ENCODE measurements at regions not wholly inside any gene's neighbourhood (a gene's known extent, or its start where the extent isn't known, plus 50 kb on each side); places are given as distances from the start of the nearest gene placed in this dataset.

- TF ChIP-seq CTCF (conservative IDR thresholded peaks at IDR 0.05; ENCODE audit: low read length), result no peak
- TF ChIP-seq EZH2phosphoT487 (IDR thresholded peaks at IDR 0.05; ENCODE audit: borderline replicate concordance, low read depth, low read length), result no peak
Observed at GRCh38 chr1:168848051-168848450, 119.0 kb upstream of the DPT start.
